Erythroblast (primary cell): ENCODE measurements at regions not wholly inside any gene's neighbourhood (a gene's known extent, or its start where the extent isn't known, plus 50 kb on each side); places are given as distances from the start of the nearest gene placed in this dataset.

Experiments
- GATA1 ChIP-seq: IDR thresholded peaks from 2 replicates; pipeline ENCODE4 v1.6.1; 2011; ENCODE audit warnings: low read depth, mild to moderate bottlenecking, control low read depth, low read length, moderate library complexity
- POLR2A ChIP-seq: IDR thresholded peaks from 2 replicates; pipeline ENCODE4 v1.6.1; 2011; ENCODE audit warnings: mild to moderate bottlenecking, low read length

DNA sequence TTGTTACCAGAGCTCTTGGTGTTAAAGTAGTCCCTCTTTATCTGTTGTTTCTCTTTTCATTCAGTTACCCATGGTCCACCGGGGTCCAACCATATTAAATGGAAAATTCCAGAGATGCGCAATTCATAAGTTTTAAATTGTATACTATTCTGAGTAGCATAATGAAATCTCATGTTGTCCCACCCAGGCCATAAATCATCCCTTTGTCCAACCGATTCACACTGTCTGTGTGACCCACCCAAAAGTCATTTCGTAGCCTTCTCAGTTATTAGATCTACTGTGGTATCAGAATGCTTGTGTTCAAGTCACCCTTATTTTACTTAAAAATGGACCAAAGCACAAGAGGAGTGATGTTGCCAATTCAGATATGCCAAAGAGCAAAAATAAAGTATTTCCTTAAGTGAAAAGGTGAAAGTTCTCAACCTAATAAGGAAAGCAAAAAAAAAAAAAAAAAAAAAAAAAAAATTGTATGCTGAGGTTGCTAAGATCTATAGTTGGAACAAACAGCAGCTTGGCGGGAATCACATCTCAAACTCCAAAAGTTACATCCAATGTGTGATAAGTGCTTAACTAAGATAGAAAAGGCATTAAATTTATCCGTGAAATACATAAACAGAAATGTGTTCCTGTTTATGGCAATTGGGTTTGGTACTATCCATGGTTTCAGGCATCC, 106.8 kb upstream of the GPBP1 start:
- no peak for TF ChIP-seq POLR2A
- no peak for TF ChIP-seq GATA1
